GM23338 (cell line): ENCODE measurements at regions not wholly inside any gene's neighbourhood (a gene's known extent, or its start where the extent isn't known, plus 50 kb on each side); places are given as distances from the start of the nearest gene placed in this dataset.

Experiments used
- ATAC-seq: fragments of 200-7000 bp; cut with Tn5 transposase; 3 replicates; pipeline ENCODE4 v1.9.1; 2020
- DNase-seq: peaks from one replicate; pipeline ENCODE4 v3.0.0-alpha.2; 2015; ENCODE audit warnings: low spot score
- H2AFZ ChIP-seq: fragments of 200-600 bp; sonication (generic); 2 replicates; pipeline ENCODE4 v1.8.0; 2016; ENCODE audit warnings: antibody characterized with exemption, mild to moderate bottlenecking, moderate library complexity
- H3F3A ChIP-seq: fragments of 200-600 bp; sonication (generic); replicated peaks from 2 replicates; pipeline ENCODE4 v1.8.0; 2017; ENCODE audit warnings: antibody characterized with exemption, mixed run types, low read depth
- H3K27ac ChIP-seq: fragments of 200-600 bp; sonication (generic); 2 replicates; pipeline ENCODE4 v1.6.1; 2016; ENCODE audit warnings: low read depth
- H3K27me3 ChIP-seq: fragments of 200-600 bp; sonication (generic); 2 replicates; pipeline ENCODE4 v1.8.0; 2016; ENCODE audit warnings: mild to moderate bottlenecking, mixed run types, moderate library complexity; ENCODE audit not compliant: insufficient read depth
- H3K36me3 ChIP-seq: fragments of 200-600 bp; sonication (generic); 2 replicates; pipeline ENCODE4 v1.8.0; 2016; ENCODE audit warnings: mild to moderate bottlenecking; ENCODE audit not compliant: insufficient read depth
- H3K4me1 ChIP-seq: fragments of 200-600 bp; sonication (generic); 2 replicates; pipeline ENCODE4 v1.8.0; 2016; ENCODE audit warnings: mild to moderate bottlenecking, moderate library complexity; ENCODE audit not compliant: insufficient read depth
- H3K4me2 ChIP-seq: fragments of 200-600 bp; sonication (generic); 2 replicates; pipeline ENCODE4 v1.7.1; 2017; ENCODE audit warnings: mixed run types
- H3K4me3 ChIP-seq: fragments of 200-600 bp; sonication (generic); 2 replicates; pipeline ENCODE4 v1.6.1; 2016; ENCODE audit warnings: mixed run types
- H3K79me2 ChIP-seq: fragments of 200-600 bp; sonication (generic); replicated peaks from 2 replicates; pipeline ENCODE4 v1.8.0; 2017; ENCODE audit warnings: mild to moderate bottlenecking; ENCODE audit not compliant: insufficient read depth
- H3K9me2 ChIP-seq: fragments of 200-600 bp; sonication (generic); 2 replicates; pipeline ENCODE4 v1.8.0; 2017; ENCODE audit not compliant: insufficient read depth
- H4K20me1 ChIP-seq: fragments of 200-600 bp; sonication (generic); replicated peaks from 2 replicates; pipeline ENCODE4 v1.8.0; 2017; ENCODE audit warnings: mild to moderate bottlenecking; ENCODE audit not compliant: insufficient read depth
- H3K27ac Mint-ChIP-seq: 2 replicates; pipeline ENCODE4 v1.8.0; 2020; ENCODE audit warnings: inconsistent platforms, mild to moderate bottlenecking, moderate library complexity, mixed read lengths
- H3K27me3 Mint-ChIP-seq: 3 replicates; pipeline ENCODE4 v1.8.0; 2022; ENCODE audit warnings: low read depth, mild to moderate bottlenecking, moderate library complexity, mixed read lengths, inconsistent platforms; ENCODE audit not compliant: insufficient read depth, poor library complexity
- H3K36me3 Mint-ChIP-seq: 3 replicates; pipeline ENCODE4 v1.8.0; 2021; ENCODE audit warnings: low read depth, mild to moderate bottlenecking, inconsistent platforms, moderate library complexity, mixed read lengths
- H3K4me1 Mint-ChIP-seq: 3 replicates; pipeline ENCODE4 v1.8.0; 2020; ENCODE audit warnings: mild to moderate bottlenecking, inconsistent platforms, mixed read lengths
- H3K4me3 Mint-ChIP-seq: 3 replicates; pipeline ENCODE4 v1.8.0; 2021; ENCODE audit warnings: moderate library complexity, mild to moderate bottlenecking, inconsistent platforms, mixed read lengths
- H3K9me3 Mint-ChIP-seq: 3 replicates; pipeline ENCODE4 v1.8.0; 2020; ENCODE audit warnings: moderate library complexity, mild to moderate bottlenecking, inconsistent platforms, mixed read lengths
- CREB1 ChIP-seq: fragments of 250-450 bp; sonication (Bioruptor Pico); IDR thresholded peaks from 2 replicates; pipeline ENCODE4 v1.5.0; 2020; ENCODE audit warnings: low read depth, mild to moderate bottlenecking, moderate library complexity
- EZH2 ChIP-seq: fragments of 200-600 bp; sonication (generic); IDR thresholded peaks from one replicate; pipeline ENCODE4 v1.8.0; 2017; ENCODE audit warnings: antibody characterized with exemption, mild to moderate bottlenecking, low read depth; ENCODE audit not compliant: unreplicated experiment
- EZH2phosphoT487 ChIP-seq: fragments of 200-600 bp; sonication (generic); IDR thresholded peaks from one replicate; pipeline ENCODE4 v1.8.1; 2018; ENCODE audit warnings: antibody characterized with exemption; ENCODE audit not compliant: unreplicated experiment
- JUNB ChIP-seq: IDR thresholded peaks from one replicate; pipeline ENCODE4 v1.6.1; 2016; ENCODE audit warnings: antibody characterized with exemption; ENCODE audit not compliant: unreplicated experiment
- NANOG ChIP-seq: IDR thresholded peaks from 2 replicates; pipeline ENCODE4 v1.6.1; 2016; ENCODE audit warnings: antibody characterized with exemption, borderline replicate concordance
- POLR2AphosphoS5 ChIP-seq: IDR thresholded peaks from 2 replicates; pipeline ENCODE4 v1.6.1; 2016; ENCODE audit warnings: antibody characterized with exemption, low read depth
- STAT1 ChIP-seq: IDR thresholded peaks from one replicate; pipeline ENCODE4 v1.6.1; 2016; ENCODE audit warnings: antibody characterized with exemption; ENCODE audit not compliant: unreplicated experiment
- ZNF114 ChIP-seq: fragments of 250-450 bp; sonication (Bioruptor Pico); IDR thresholded peaks from 2 replicates; pipeline ENCODE4 v1.5.0; 2020; ENCODE audit warnings: mild to moderate bottlenecking, moderate library complexity
- ZNF331 ChIP-seq: fragments of 250-450 bp; sonication (Bioruptor Pico); IDR thresholded peaks from 2 replicates; pipeline ENCODE4 v1.5.0; 2020; ENCODE audit warnings: low read depth, mild to moderate bottlenecking, moderate library complexity
- ZNF462 ChIP-seq: fragments of 250-450 bp; sonication (Bioruptor Pico); IDR thresholded peaks from 2 replicates; pipeline ENCODE4 v1.5.0; 2020; ENCODE audit warnings: mild to moderate bottlenecking, moderate library complexity
- TF ChIP-seq, protein P1 (sequence below): IDR thresholded peaks from one replicate; pipeline ENCODE4 v1.6.1; 2018; ENCODE audit warnings: antibody characterized with exemption; ENCODE audit not compliant: unreplicated experiment
- TF ChIP-seq, protein P2 (sequence below): IDR thresholded peaks from 2 replicates; pipeline ENCODE4 v1.6.1; 2016; ENCODE audit warnings: antibody characterized with exemption
- TF ChIP-seq, protein P3 (sequence below), 2 experiments: fragments of 200-600 bp in 1 of 2; sonication (generic) in 1 of 2; conservative IDR thresholded peaks; 2 replicates each; pipeline versions ENCODE4 v1.5.1 to v1.6.1; 2016 to 2017; ENCODE audit warnings: antibody characterized with exemption in 2 of 2, low read depth in 2 of 2, mild to moderate bottlenecking in 2 of 2, moderate library complexity in 1 of 2

DNA sequence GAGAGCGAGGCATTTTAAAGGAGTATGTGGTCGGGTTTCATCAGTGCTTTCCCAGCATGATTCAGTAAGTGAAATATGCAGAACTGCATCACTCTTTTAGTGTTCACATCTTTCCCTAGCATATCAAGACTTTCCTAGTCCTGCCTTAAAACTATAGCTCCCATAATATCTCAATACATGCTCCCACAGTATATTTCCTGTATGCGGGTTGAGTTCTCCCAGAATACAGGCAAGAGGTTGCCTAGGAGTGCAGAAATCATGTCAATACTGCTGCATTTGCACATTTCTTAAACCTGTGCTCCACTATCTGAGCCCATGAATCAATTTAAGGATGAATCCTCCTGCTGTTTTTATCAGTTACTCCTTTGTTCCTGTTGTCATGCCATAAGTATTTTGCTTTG lies 386.6 kb upstream of the SLC35B3 start:
- H3K9me3 Mint-ChIP-seq: no peaks in the 10 kb centered on the region
- H3K36me3 Mint-ChIP-seq: no peaks in the 10 kb centered on the region
- H3F3A ChIP-seq: no peaks in the 10 kb centered on the region
- no peaks in the 10 kb centered on the region for H3K4me1 Mint-ChIP-seq
- no peaks in the 10 kb centered on the region; the same call in 1 of the 2 replicates for H3K9me2 ChIP-seq
- no peak overlapping the region for H2AFZ ChIP-seq
- H3K27me3 Mint-ChIP-seq: no peaks in the 10 kb centered on the region
- H3K27me3 ChIP-seq: no peaks in the 10 kb centered on the region
- no peak overlapping the region for H3K27ac Mint-ChIP-seq
- H3K4me3 ChIP-seq: no peak overlapping the region
- H3K79me2 ChIP-seq: no peaks in the 10 kb centered on the region
- TF ChIP-seq, protein P1, sequence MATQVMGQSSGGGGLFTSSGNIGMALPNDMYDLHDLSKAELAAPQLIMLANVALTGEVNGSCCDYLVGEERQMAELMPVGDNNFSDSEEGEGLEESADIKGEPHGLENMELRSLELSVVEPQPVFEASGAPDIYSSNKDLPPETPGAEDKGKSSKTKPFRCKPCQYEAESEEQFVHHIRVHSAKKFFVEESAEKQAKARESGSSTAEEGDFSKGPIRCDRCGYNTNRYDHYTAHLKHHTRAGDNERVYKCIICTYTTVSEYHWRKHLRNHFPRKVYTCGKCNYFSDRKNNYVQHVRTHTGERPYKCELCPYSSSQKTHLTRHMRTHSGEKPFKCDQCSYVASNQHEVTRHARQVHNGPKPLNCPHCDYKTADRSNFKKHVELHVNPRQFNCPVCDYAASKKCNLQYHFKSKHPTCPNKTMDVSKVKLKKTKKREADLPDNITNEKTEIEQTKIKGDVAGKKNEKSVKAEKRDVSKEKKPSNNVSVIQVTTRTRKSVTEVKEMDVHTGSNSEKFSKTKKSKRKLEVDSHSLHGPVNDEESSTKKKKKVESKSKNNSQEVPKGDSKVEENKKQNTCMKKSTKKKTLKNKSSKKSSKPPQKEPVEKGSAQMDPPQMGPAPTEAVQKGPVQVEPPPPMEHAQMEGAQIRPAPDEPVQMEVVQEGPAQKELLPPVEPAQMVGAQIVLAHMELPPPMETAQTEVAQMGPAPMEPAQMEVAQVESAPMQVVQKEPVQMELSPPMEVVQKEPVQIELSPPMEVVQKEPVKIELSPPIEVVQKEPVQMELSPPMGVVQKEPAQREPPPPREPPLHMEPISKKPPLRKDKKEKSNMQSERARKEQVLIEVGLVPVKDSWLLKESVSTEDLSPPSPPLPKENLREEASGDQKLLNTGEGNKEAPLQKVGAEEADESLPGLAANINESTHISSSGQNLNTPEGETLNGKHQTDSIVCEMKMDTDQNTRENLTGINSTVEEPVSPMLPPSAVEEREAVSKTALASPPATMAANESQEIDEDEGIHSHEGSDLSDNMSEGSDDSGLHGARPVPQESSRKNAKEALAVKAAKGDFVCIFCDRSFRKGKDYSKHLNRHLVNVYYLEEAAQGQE: no peak
- TF ChIP-seq EZH2phosphoT487 (no peak), STAT1 (no peak), ZNF462 (CRISPR knock-in tag) (no peak), EZH2 (no peak), CREB1 (CRISPR knock-in tag) (no peak), ZNF331 (CRISPR knock-in tag) (no peak), ZNF114 (CRISPR knock-in tag) (no peak), JUNB (no peak), POLR2AphosphoS5 (no peak), NANOG (no peak)
- TF ChIP-seq, protein P2, sequence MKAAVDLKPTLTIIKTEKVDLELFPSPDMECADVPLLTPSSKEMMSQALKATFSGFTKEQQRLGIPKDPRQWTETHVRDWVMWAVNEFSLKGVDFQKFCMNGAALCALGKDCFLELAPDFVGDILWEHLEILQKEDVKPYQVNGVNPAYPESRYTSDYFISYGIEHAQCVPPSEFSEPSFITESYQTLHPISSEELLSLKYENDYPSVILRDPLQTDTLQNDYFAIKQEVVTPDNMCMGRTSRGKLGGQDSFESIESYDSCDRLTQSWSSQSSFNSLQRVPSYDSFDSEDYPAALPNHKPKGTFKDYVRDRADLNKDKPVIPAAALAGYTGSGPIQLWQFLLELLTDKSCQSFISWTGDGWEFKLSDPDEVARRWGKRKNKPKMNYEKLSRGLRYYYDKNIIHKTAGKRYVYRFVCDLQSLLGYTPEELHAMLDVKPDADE: no peak
- TF ChIP-seq, protein P3, sequence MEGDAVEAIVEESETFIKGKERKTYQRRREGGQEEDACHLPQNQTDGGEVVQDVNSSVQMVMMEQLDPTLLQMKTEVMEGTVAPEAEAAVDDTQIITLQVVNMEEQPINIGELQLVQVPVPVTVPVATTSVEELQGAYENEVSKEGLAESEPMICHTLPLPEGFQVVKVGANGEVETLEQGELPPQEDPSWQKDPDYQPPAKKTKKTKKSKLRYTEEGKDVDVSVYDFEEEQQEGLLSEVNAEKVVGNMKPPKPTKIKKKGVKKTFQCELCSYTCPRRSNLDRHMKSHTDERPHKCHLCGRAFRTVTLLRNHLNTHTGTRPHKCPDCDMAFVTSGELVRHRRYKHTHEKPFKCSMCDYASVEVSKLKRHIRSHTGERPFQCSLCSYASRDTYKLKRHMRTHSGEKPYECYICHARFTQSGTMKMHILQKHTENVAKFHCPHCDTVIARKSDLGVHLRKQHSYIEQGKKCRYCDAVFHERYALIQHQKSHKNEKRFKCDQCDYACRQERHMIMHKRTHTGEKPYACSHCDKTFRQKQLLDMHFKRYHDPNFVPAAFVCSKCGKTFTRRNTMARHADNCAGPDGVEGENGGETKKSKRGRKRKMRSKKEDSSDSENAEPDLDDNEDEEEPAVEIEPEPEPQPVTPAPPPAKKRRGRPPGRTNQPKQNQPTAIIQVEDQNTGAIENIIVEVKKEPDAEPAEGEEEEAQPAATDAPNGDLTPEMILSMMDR (conservative IDR thresholded peaks at IDR 0.05; ENCODE audit: low read depth in 2 of 2): no peak
- no peak for ATAC-seq
- no peaks in the 10 kb centered on the region for H3K36me3 ChIP-seq
- H3K4me3 Mint-ChIP-seq: no peak overlapping the region
- no peak for DNase-seq
- no peak overlapping the region for H3K27ac ChIP-seq
- no peaks in the 10 kb centered on the region for H3K4me1 ChIP-seq
- H3K4me2 ChIP-seq: no peak overlapping the region
- no peaks in the 10 kb centered on the region for H4K20me1 ChIP-seq
